ENCODE measurements at regions not wholly inside any gene's neighbourhood (a gene's known extent, or its start where the extent isn't known, plus 50 kb on each side); places are given as distances from the start of the nearest gene placed in this dataset.
A peak's percentile ranks its signal among the peaks of the same experiment; 100 is the strongest.

DNA sequence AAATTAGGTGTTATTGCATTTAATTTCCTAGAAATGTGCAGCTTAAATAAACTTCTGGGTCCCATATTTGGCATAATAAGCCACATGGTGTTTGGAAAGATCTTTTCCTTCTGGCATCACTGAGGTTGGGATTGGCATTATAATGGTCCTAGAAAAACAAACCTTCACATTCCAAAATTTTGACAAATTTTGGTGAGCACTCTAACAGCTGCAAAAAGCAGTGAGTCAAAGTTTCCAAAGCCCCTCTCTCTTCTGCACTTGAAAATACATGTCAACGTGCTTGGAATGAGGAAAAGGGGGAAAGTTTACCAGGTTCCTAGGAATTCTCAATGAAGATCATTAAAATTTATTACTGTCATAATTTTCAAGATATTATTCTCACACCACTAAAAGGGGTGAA, 77.8 kb upstream of the STK17B start:
- ATAC-seq, result no peak

DNA sequence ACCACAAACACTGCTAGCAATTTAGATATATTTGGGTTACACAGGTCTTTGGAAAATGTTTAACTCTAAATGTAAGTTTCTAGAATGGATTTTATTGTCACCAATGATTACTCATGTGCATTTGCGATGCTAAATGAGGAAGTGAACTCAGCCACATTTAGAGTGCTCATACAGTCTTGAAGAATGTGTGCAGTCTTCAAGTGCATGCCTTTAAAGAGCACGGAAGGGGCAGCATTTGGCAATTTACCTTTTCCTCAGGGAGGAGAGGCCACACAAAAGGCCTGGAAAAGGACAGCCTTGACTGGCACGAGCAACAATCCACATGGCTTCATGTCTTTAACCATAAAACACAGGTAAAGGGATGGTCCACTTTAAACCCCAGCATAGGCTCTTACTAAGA, 78.5 kb upstream of the STK17B start:
- ATAC-seq, result peak; percentile 33 to 34

DNA sequence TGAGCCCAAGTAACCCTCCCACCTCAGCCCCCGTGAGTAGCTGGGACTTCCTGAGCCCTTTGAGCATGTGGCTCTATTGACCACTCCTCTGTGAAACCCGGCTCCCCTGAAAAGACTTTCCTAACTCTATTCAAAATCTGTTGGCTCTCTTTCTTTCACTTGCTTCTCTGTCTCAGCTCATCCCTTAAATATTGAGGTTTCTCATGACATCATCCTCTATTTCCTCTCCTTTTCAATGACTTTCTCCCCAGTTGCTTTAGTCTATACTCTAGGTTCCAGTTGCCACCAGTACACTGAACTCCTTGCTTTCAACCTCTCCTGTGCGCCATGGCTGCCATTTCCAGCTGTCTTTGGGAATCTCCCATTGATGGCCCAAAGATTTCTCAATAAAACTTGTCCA, 79.8 kb upstream of the STK17B start:
- ATAC-seq, result no peak

DNA sequence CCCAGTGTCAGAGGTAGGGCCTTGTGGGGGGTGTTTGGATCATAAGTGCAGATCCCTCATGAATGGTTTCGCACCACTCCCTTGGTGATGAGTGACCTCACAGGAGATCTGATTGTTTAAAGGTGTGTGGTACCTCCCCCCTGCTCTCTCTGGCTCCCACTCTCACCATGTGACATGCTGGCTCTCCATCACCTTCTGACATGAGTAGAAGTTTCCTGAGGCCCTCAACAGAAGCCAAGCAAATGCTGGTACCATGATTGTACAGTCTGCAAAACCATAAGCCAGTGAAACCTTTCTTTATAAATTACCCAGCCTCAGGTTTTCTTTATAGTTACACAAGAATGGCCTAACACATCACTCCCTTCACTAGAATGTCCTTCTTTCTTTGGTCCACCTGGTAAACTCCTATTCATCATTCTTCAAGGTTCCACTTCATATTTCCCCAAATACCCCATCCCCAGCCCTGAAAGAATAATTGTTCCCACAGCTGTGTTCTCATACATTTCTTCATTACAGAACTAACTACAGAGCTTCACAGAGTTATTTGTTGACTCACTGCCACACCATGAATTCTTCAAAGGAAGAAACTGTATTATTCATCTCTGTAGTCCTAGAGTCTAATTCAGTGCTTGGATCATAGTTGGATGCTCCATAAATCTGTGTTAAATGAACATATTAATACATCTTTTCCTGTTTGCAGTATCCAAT, 81.2 kb upstream of the STK17B start:
- peak; percentile 74 for ATAC-seq

DNA sequence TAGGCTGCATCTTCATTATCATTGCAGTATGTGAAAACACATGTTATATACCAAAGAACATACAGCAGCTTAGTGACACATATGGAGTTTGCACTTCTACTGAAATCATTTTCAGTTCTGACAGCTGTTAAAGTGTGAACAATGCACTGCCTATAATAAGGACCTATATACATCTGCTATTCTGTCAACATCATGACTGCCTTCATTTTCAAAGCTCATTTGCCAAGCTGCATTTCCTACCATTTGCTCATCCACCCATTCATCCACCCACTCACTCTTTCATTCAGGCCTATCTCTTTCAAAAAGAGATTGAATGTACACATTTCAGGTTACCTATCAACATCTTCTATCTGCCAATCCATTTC, 81.7 kb upstream of the STK17B start:
- peak; percentile 84 for ATAC-seq

DNA sequence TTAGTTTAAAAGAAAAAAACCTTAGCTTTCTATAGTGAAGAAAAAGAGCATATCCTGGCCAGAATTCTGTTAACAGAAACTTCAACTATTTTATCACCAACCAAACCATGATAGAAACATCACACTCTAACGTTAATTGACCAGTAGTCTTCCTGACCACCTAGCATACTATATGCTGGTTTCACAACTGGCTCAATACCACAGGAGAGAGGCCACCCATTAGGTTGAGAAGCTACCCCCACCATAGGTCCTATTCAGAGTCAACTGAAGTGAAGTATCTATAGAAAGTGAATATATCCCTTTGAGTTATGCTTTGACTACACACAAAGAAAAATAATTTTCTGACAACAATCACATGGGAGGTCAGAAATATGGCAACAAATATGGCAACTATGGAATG, 85.2 kb upstream of the STK17B start:
- ATAC-seq, result no peak

DNA sequence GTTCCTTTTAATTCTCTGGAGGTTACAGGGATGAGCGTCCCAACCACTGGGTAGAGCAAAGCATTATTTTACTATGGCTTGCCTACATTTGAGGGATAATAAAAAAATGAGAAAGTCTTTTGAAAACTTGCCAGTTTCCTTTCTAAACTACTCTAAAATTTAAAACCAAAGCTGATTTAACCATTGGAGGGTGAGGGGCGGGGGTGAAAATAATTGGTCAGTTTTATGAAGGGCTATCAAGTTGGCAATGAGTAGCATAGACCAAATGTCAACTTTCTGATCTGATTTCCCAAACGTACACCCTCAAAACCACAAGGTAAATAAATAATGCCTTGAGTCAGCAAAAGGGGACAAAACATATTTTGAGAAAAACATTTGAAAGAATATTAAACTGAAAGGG, 85.7 kb upstream of the STK17B start:
- no peak for ATAC-seq

DNA sequence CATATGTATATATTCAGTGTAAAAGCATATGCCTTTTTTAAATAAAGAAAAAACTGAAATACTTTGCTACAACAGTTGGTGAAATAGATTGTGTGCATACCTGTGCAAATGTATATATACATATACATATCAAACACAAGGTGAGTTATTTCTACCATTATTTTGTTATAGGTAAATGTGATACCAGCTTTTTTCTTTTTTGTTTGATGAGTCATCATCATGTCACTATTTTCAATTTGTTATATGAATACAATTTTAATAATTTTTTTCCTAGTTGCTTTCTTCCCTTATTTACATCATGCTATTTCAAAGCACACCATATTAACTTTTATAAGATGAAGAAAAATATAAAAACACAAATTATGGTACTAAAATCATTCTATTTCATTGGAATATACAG, 87.0 kb upstream of the STK17B start:
- no peak for ATAC-seq

DNA sequence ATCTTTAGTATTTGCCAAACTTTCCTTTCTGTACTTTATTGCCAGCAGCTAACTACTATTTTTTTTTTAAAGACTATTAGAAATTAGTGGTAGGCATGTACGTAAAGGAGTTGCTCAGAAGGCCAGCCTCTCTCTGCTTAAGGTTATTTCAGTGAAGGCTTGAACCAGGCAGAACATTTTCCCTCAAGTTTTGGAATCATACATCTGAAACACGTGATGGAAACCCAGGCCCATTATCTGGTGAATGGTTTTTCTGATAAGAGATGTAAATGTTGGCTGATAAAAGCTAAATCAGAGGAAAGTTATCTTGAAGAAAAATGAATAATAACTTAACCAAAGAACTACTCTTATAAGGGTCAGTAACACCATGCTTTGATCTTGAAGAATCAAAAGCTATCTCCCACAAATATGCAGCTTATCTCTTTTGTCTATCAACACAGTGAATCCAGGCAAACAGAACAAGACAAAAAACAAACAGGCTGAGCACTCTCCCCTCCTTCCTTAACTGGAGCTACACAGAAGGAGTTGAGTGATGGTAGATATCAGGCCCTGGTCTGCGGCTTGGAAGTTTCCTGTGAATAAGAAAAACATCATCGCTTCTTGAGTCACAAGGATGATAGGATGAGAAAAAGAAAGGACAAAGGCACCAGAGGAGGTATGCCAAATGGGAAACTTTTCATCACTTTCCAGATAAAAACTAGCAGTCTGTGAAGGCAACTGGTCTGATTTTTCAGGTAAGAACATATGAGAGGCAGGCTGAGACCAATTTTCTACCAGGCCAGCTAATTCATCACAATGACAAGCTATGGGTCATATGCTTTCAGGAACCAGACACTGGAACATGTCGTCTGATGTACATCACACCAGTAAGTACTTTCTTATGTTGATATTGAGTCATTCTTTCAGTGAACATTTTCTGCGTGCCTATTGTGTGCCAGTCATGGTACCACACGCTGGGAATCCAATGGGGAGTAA, 88.4 kb upstream of the STK17B start:
- peak; percentile 78 to 82 for ATAC-seq

DNA sequence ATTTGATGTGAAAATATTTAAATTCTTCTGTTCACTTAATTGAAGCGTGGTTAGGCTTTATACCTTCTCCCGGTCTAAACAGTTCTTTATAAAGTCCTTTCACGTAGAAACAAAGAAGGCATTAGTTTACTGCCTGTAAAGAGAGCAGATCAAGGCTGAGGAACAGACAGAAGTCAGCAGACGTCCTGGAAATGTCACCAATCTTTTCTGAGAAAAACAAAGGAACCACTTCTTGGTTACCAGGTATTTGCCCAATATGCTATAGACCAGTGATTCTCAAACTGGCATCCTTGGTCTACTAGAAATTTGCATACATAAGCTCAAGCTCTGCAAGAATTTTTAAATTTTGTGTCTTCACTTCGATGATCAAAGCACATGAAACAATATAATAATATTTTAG, 89.2 kb upstream of the STK17B start:
- ATAC-seq, result peak; percentile 30 to 32

DNA sequence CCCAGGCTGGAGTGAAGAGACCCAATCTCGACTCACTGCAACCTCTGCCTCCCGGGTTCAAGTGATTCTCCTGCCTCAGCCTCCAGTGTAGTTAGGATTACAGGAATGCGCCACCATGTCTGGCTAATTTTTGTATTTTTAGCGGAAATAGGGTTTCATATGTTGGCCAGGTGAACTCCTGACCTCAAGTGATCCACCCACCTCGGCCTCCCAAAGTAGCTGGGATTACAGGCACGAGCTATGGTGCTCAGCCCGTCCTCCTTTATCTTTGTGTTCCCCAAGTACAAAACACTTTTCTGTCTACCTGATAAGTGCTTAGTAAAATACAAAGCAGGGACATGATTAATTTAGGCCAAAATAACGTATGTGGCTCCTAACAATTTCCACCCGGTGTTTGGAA, 91.2 kb upstream of the STK17B start:
- no peak for ATAC-seq

DNA sequence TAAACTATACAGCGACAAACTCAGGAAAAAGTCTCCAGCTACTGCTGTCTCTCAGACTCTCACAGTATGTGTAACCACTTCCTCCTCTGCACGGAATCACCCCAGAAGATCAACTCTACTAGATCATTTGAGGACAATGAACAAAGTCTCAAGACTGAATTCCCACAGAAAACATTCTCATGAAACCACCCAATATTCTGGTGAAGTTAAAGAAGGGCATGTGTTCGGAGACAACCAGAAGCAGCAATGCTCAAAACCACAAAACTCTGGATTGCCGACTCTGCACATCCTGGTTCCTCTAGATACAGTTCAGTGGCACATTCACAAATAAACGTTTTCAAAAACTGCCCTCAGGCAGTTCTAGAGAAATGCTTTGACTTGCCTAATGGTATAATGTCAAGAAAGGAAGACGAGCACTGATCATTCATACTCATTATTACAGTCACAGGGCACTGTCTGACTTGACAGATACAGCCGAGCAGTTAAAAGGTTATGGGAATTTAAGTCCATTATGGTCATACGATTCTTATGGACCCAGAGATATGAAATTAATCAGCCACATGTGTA, 91.9 kb upstream of the STK17B start:
- peak; percentile 37 to 41 for ATAC-seq

DNA sequence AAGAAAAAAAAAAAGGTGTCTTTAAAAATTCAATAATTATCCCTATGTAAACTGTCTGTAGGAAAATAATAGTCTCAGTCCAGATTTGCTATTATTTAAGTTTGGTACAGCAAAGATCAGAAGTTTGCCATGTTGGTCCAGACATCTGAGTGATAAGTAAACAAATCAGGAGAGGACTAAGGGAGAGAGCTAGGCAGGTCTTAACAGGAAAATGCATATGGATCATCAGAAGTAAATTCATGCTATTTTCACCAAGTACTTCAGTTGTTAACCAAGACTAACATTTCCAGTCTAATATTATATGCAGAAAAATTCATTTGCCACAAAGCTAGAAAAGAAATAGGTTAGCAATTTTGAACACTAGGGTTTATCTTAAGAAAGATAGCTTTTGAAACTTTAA, 95.0 kb upstream of the STK17B start:
- no peak for ATAC-seq

DNA sequence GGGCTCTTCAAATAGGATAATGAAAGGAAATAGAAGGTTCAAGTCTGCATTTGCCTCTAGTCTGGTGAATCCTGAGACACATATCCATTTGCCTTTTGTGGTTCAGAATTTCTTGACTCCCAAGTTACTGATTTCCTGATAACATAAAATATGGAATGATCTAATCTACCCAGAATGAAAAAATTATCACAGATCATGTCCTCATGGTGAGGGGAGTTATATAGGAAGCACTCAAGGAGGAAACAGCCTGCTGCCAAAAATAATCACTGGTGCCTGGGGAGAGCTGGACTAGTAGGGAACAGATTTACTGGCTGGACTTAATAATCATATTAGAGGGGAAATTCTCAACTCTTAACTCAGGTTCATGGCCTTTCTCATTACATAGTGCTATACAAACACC, 95.5 kb upstream of the STK17B start:
- no peak for ATAC-seq

DNA sequence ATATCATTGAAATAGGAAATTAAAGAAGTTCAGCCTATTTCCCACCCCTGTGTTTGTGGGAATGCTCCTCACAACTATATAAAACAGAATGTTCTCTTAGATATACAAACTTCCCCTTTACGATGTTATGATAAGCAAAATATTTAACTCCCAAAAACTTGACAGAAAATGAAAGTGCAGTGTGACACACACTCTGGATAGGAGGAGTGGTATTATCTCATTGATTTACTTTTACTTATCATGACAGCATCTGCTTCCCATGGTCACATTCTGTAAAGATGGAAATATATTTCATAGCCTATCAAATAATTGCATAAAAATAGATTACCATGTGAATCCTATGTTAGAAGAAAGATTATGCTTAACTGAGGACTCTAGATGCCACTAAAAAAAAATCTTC, 96.6 kb upstream of the STK17B start:
- ATAC-seq, result no peak

DNA sequence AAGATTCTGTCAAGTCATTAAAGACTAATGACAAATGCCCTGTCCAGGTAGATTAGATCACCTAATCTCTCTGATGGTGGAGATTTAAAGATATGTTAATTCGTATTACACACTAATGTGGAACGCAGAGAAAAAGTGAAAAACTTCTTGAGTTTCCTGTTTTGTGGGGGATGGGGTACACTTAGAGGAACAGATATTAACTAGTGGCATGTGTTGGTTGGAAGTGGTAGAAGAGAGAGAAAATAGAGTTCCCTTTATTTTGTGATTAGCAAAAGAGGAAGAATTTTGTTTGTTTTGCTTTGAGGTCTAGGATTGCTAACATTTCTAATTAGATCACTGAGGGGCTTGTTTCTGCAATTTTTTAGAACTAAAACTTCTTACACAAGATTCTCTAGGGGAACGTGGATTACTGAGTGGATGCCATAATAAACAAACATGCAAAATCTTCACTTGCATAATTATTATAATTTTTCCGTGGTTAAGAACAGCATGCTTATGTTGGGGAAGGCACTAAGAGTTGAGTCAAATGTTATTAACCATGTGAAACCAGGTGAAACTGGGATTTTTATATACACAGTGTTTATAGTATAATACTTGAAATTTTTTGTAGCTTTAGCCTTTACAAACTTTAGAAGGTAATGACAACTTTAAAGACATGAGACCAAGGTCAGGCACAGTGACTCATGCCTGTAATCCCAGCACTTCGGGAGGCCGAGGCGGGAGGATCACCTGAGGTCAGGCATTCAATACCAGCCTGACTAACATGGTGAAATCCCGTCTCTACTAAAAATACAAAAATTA, 97.4 kb upstream of the STK17B start:
- ATAC-seq, result peak; percentile 44 to 47

DNA sequence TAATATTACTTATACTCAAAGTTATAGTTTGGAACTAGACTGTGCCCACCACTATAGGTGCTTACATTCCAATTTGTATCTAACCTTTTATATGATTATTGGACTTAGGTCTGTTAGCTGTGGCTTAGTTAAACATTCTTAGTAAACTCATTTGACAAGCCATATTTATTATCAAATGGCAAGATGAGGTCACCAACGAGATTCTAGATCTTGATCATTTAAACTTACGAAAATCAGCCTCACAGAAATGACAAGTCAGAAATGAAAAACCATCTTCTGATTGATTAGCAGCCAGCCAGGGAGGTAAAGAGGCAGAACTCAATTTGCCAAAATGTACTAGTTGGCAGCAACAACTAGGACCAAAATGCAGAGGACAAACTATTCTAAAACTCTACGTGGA, 100.4 kb upstream of the STK17B start:
- ATAC-seq, result peak in 1 of 2 donors; percentile 7

DNA sequence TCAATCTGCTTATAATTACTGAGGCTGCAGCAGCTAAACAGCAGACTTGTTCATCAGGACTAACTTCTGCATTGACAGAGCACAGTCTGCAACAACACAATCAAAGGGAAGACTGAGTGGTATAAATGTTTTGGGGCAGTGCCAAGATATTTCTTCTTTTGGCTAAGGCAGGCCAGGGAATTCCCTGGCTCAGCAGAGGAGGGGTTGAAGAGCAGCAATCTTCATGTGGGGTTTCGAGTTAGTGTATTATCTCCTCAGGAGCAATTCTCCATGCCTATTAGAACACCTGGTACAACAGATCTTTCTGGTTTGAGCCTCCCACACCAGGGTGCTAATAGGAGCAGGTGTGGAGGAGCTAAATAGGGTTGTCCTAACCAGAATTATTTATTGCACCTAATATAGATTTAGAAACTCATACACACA, 103.0 kb upstream of the STK17B start:
- no peak for ATAC-seq

DNA sequence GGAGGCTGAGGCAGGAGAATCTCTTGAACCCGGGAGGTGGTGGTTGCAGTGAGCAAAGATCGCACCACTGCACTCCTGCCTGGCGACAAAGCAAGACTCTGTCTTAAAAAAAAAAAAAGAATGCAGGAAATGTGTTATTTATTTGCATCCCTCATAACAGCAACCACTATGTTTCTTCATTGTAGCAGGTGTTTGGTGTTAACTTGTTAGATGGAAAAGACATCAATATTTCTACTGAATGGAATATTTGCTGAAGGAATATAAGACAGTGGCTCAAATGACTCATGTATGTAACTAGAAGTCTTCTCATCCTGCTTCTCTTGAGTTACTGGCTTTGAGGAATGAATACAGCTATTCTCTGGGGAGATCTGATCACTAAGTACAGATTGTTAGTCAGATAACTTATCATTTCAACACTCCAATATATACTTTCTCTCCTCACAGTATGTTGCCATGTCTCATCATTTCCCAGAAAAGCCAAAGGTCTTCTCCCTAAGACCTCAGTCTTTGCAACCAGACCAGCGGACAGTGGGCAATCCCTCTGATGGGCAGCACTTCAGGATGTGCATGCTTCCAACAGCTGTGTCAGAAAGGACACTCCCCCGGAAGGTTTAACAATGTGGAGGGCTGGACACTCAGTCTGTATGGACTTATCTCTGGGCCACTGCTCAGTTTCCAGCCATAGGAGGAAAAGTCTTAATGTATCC, 104.4 kb upstream of the STK17B start:
- peak; percentile 43 to 45 for ATAC-seq

DNA sequence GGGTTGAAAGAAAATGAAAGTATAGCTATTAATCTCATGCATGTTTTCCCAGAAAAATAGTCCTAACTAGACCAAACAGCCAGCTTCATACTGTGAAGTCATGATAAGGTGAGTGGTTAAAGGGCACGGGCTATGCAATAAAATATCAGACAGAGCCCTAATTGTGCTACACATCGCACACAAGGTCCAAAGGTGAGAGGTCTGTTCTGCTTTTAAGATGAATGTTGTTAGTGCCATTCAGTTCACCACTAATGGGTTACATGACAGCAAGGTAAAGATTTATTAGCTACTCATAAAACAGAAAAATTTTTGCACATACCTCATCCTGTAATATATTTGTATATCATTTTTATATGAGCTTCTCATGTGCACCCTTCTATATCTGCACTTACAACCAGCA, 105.0 kb upstream of the STK17B start:
- ATAC-seq, result peak; percentile 16 to 17

DNA sequence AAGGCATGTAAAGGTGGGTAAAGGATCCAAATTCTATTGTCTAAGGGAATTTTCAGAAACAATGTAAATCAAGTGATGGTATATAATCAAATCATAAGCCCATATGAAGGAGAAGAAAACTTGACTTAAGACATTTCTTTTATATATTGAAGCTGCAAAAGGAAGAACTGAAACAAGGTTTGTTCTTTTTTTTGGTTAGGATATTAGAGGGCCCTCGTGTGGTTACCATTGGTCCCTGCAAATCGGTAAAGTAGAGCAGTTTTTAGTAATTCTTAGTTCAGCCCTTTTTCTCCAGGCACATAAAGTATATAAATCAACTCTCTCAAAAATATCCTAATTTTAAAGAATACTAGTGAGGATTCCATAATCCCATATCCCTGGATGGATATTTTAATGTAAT, 105.6 kb upstream of the STK17B start:
- ATAC-seq, result no peak

DNA sequence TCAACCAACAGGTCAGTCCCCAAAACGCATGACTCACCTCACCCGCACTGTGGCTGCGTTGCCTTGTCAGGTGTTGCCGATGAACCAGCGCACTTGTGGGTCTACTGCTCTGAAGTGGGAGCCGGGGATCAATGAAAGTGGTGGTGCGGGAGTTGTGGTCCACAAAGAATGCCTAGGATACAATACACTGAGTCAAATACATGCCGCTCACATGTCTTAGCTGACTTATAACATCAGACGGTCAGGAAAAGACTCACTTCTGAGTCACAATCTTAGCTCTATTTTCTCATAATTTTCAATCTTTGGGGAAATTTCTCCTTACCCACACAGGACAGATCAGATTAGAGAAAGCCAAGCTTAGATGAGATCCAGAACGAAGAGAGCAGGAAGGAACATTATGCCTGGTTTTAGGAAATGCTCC, 107.1 kb upstream of the STK17B start:
- ATAC-seq, result peak; percentile 59 to 62

Data from activated CD4-positive, CD25-positive, alpha-beta regulatory T cell treated with anti-CD3 and anti-CD28 coated beads, Interleukin-2, amount 50 U/mL, for 24 hours (primary cell).